GM21390 (cell line): ENCODE measurements at regions not wholly inside any gene's neighbourhood (a gene's known extent, or its start where the extent isn't known, plus 50 kb on each side); places are given as distances from the start of the nearest gene placed in this dataset.

Experiments used
- ATAC-seq: cut with Tn5 transposase; IDR thresholded peaks from one replicate; pipeline ENCODE4 v1.9.1; 2021; ENCODE audit not compliant: unreplicated experiment

- no peak for ATAC-seq
Observed at GRCh38 chr21:24935991-24936390, 671.3 kb downstream of the MRPL39 start.

GRCh38 chr21:24910591-24910990 lies 696.7 kb downstream of the MRPL39 start:
- ATAC-seq: no peak

- peak; percentile 62 for ATAC-seq
Observed at GRCh38 chr21:24903994-24904635, 703.2 kb downstream of the MRPL39 start.

- ATAC-seq: peak; percentile 41
Observed at GRCh38 chr21:24899138-24899537, 708.1 kb downstream of the MRPL39 start.

- no peak for ATAC-seq
Observed at GRCh38 chr21:24897883-24898282, 709.4 kb downstream of the MRPL39 start.

- ATAC-seq: no peak
Observed at GRCh38 chr21:24896735-24897124, 710.6 kb downstream of the MRPL39 start.

GRCh38 chr21:24895885-24896734 lies 711.2 kb downstream of the MRPL39 start:
- ATAC-seq: peak; percentile 86

GRCh38 chr21:24894324-24894723 lies 713.0 kb downstream of the MRPL39 start:
- ATAC-seq: no peak

- ATAC-seq: no peak
Observed at GRCh38 chr21:24890021-24890420, 717.3 kb downstream of the MRPL39 start.

GRCh38 chr21:24881506-24881905 lies 725.8 kb downstream of the MRPL39 start:
- ATAC-seq: no peak

GRCh38 chr21:24870633-24871032 lies 736.6 kb downstream of the MRPL39 start:
- no peak for ATAC-seq

- ATAC-seq: no peak
Observed at GRCh38 chr21:24869862-24870261, 737.4 kb downstream of the MRPL39 start.

GRCh38 chr21:24868117-24868516 lies 739.2 kb downstream of the MRPL39 start:
- no peak for ATAC-seq

GRCh38 chr21:24861471-24861870 lies 745.8 kb downstream of the MRPL39 start:
- no peak for ATAC-seq

GRCh38 chr21:24856326-24856725 lies 751.0 kb downstream of the MRPL39 start:
- no peak for ATAC-seq

- ATAC-seq: no peak
Observed at GRCh38 chr21:24852610-24853195, 754.6 kb downstream of the MRPL39 start.

- no peak for ATAC-seq
Observed at GRCh38 chr21:24850121-24850520, 757.2 kb downstream of the MRPL39 start.

- no peak for ATAC-seq
Observed at GRCh38 chr21:24844671-24845070, 762.6 kb downstream of the MRPL39 start.

GRCh38 chr21:24840287-24840686 lies 767.0 kb downstream of the MRPL39 start:
- ATAC-seq: no peak

- no peak for ATAC-seq
Observed at GRCh38 chr21:24832961-24833360, 774.3 kb downstream of the MRPL39 start.

GRCh38 chr21:24829397-24829796 lies 777.9 kb downstream of the MRPL39 start:
- ATAC-seq: no peak

- no peak for ATAC-seq
Observed at GRCh38 chr21:24826822-24827221, 780.5 kb downstream of the MRPL39 start.
